ENCODE measurements at regions not wholly inside any gene's neighbourhood (a gene's known extent, or its start where the extent isn't known, plus 50 kb on each side); places are given as distances from the start of the nearest gene placed in this dataset.

DNA sequence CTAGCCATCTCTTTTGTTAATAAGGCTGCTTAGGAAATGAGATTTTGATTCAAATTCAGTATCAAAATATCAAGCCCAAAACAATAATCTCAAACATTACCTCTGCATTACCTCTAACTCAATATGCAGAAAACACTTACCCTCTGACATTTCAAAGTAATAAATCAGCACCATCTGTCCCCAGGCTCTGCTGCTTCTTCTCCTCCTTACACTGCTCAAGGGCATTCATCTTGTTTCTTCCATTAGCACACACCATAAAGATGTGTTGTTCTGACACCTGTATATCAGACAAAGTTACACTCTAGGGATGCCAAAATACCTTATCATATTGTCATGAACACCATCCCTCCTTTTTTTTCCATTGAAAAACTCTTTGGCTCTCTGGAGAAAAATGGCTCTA lies 1630.3 kb downstream of the RPA4 start:
- no peak for DNase-seq (ENCODE audit: low read depth, low spot score)
- no peaks in the 10 kb centered on the region for H3K27me3 ChIP-seq (ENCODE audit: control insufficient read depth, insufficient read depth, low read length)
- ChIA-PET CTCF (no interaction called here), POLR2A (no interaction called here)
- H3K27ac ChIP-seq (ENCODE audit: low read length): no peak overlapping the region
- no peak for TF ChIP-seq TCF7L2 (IDR thresholded peaks at IDR 0.05; ENCODE audit: low read depth, low read length)
- TF ChIP-seq, protein P1, sequence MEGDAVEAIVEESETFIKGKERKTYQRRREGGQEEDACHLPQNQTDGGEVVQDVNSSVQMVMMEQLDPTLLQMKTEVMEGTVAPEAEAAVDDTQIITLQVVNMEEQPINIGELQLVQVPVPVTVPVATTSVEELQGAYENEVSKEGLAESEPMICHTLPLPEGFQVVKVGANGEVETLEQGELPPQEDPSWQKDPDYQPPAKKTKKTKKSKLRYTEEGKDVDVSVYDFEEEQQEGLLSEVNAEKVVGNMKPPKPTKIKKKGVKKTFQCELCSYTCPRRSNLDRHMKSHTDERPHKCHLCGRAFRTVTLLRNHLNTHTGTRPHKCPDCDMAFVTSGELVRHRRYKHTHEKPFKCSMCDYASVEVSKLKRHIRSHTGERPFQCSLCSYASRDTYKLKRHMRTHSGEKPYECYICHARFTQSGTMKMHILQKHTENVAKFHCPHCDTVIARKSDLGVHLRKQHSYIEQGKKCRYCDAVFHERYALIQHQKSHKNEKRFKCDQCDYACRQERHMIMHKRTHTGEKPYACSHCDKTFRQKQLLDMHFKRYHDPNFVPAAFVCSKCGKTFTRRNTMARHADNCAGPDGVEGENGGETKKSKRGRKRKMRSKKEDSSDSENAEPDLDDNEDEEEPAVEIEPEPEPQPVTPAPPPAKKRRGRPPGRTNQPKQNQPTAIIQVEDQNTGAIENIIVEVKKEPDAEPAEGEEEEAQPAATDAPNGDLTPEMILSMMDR (IDR thresholded peaks at IDR 0.05): no peak
- TF ChIP-seq, protein P2, sequence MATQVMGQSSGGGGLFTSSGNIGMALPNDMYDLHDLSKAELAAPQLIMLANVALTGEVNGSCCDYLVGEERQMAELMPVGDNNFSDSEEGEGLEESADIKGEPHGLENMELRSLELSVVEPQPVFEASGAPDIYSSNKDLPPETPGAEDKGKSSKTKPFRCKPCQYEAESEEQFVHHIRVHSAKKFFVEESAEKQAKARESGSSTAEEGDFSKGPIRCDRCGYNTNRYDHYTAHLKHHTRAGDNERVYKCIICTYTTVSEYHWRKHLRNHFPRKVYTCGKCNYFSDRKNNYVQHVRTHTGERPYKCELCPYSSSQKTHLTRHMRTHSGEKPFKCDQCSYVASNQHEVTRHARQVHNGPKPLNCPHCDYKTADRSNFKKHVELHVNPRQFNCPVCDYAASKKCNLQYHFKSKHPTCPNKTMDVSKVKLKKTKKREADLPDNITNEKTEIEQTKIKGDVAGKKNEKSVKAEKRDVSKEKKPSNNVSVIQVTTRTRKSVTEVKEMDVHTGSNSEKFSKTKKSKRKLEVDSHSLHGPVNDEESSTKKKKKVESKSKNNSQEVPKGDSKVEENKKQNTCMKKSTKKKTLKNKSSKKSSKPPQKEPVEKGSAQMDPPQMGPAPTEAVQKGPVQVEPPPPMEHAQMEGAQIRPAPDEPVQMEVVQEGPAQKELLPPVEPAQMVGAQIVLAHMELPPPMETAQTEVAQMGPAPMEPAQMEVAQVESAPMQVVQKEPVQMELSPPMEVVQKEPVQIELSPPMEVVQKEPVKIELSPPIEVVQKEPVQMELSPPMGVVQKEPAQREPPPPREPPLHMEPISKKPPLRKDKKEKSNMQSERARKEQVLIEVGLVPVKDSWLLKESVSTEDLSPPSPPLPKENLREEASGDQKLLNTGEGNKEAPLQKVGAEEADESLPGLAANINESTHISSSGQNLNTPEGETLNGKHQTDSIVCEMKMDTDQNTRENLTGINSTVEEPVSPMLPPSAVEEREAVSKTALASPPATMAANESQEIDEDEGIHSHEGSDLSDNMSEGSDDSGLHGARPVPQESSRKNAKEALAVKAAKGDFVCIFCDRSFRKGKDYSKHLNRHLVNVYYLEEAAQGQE (IDR thresholded peaks at IDR 0.05; ENCODE audit: insufficient read depth in 1 of 2, low read depth in 2 of 2, low read length in 1 of 2): no peak
- intact Hi-C loops (cut with micrococcal nuclease; ENCODE audit: unreplicated experiment): no loop called here
- H3K9me3 ChIP-seq (ENCODE audit: control insufficient read depth, insufficient read depth, low read depth, low read length): no peaks in the 10 kb centered on the region
- no peaks in the 10 kb centered on the region for H3K36me3 ChIP-seq (ENCODE audit: control insufficient read depth, insufficient read depth, low read length)
- no peak for ATAC-seq
- BruUV-seq (replicated peaks): no TSS peak
- H3K4me3 ChIP-seq (ENCODE audit: low read depth in 2 of 2, low read length in 2 of 2): no peak overlapping the region
- in situ Hi-C loops (cut with HindIII; ENCODE audit: low pct_unique_long_range_greater_than_20kb, low sequenced_read_pairs): no loop called here
- no peaks in the 10 kb centered on the region for H3K4me1 ChIP-seq (ENCODE audit: control insufficient read depth, insufficient read depth, low read length)

DNA sequence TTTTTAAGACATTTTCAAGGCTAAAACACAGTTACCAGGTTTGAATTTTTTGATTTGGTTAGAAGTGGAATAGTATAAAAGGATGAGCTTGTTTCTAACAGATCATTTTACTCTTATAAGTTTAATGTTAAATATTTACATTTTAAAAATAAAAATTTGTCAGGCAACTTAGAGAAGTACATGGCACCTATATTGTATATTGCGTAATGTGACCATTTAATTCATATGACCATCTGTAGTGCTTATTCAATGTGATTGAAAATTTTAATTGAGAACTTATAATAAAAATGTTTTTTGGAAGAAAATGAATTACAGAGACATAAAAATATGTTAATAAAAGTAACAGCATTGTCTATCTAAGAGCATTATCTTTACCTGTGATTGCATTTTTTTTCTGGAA lies 1632.4 kb downstream of the RPA4 start:
- intact Hi-C loops (cut with micrococcal nuclease; ENCODE audit: unreplicated experiment): no loop called here
- Histone ChIP-seq H3K4me1 (ENCODE audit: control insufficient read depth, insufficient read depth, low read length) (no peaks in the 10 kb centered on the region), H3K4me3 (ENCODE audit: low read depth in 2 of 2, low read length in 2 of 2) (no peak overlapping the region), H3K27me3 (ENCODE audit: control insufficient read depth, insufficient read depth, low read length) (no peaks in the 10 kb centered on the region), H3K9me3 (ENCODE audit: control insufficient read depth, insufficient read depth, low read depth, low read length) (no peaks in the 10 kb centered on the region), H3K27ac (ENCODE audit: low read length) (no peak overlapping the region), H3K36me3 (ENCODE audit: control insufficient read depth, insufficient read depth, low read length) (no peaks in the 10 kb centered on the region)
- in situ Hi-C loops (cut with HindIII; ENCODE audit: low pct_unique_long_range_greater_than_20kb, low sequenced_read_pairs): no loop called here
- no TSS peak for BruUV-seq (replicated peaks)
- POLR2A ChIA-PET: no interaction called here
- DNase-seq (ENCODE audit: low read depth, low spot score) (no peak), ATAC-seq (no peak)
- TF ChIP-seq, protein P2 (IDR thresholded peaks at IDR 0.05; ENCODE audit: insufficient read depth in 1 of 2, low read depth in 2 of 2, low read length in 1 of 2): no peak
- TF ChIP-seq, protein P1 (IDR thresholded peaks at IDR 0.05): no peak
- no peak for TF ChIP-seq TCF7L2 (IDR thresholded peaks at IDR 0.05; ENCODE audit: low read depth, low read length)
- no peak for TF ChIP-seq SIN3A (IDR thresholded peaks at IDR 0.05; ENCODE audit: borderline replicate concordance, insufficient read depth, low read depth, low read length)
- TF ChIP-seq POLR2AphosphoS5 (IDR thresholded peaks at IDR 0.05; ENCODE audit: low read depth, low read length): no peak
- CTCF ChIA-PET: no interaction called here
